ENCODE measurements at regions not wholly inside any gene's neighbourhood (a gene's known extent, or its start where the extent isn't known, plus 50 kb on each side); places are given as distances from the start of the nearest gene placed in this dataset.

DNA sequence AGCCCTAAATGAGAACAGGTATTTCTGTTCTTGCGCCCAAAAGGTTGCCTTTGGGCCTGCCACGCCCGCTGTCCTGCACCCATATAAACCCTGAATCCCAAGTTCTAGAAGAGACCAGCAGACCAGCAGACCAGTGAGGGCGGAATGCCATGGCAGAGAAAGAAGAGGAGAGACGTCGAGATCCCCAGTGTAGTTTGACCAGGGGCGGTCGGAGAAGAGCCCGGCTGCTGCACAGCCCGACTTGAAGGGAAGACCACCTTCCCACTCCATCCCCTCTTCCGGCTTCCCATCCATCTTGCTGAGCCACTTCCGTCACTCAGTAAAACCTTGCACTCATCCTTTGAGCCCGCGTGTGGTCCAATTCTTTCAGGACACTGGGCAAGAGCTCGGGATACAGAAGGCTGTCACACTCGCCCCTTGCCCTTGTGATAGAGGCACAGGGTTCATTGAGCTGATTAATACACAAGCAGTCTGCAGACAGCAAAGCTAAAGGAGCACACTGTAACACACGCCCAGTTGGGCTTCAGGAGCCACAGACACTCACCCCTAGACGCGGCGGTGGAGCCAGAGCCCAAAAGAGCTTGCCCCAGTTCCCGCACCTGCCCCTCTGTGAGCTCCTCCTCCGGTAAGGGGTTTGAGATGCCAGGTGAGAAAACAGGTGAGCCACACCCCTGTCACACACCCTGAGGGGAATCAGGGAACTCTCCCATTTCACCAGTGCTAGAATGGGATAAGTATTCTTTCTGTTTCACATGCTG lies 230.8 kb downstream of the PCDH10 start:
- DNase-seq (ENCODE audit: extremely low spot score): no peak
- no peak for TF ChIP-seq ZNF384 (IDR thresholded peaks at IDR 0.05)
- no peak for TF ChIP-seq FOXA1 (IDR thresholded peaks at IDR 0.05)
- TF ChIP-seq LEF1 (IDR thresholded peaks at IDR 0.05; ENCODE audit: borderline replicate concordance): no peak
- no peak for TF ChIP-seq NFRKB (IDR thresholded peaks at IDR 0.05)
- TF ChIP-seq TARDBP (IDR thresholded peaks at IDR 0.05): no peak
- no peak for TF ChIP-seq SP1 (IDR thresholded peaks at IDR 0.05)
- TF ChIP-seq SUZ12 (IDR thresholded peaks at IDR 0.05): no peak
- no peak for TF ChIP-seq CTBP1 (IDR thresholded peaks at IDR 0.05; ENCODE audit: borderline replicate concordance)
- no peak for TF ChIP-seq L3MBTL2 (conservative IDR thresholded peaks at IDR 0.05)
- no peak for TF ChIP-seq FOXM1 (IDR thresholded peaks at IDR 0.05; ENCODE audit: borderline replicate concordance)
- TF ChIP-seq ELF4 (IDR thresholded peaks at IDR 0.05): no peak
- no peak for TF ChIP-seq FOXK2 (IDR thresholded peaks at IDR 0.05)
- TF ChIP-seq ARNT (IDR thresholded peaks at IDR 0.05): no peak
- no peak for TF ChIP-seq HDGF (IDR thresholded peaks at IDR 0.05; ENCODE audit: borderline replicate concordance)
- no peak for TF ChIP-seq PKNOX1 (IDR thresholded peaks at IDR 0.05)
- no peak for TF ChIP-seq BHLHE40 (IDR thresholded peaks at IDR 0.05; ENCODE audit: borderline replicate concordance)
- CTCF ChIA-PET: no interaction called here
- POLR2A ChIA-PET: no interaction called here

GRCh38 chr4:133377286-133377685 lies 228.2 kb downstream of the PCDH10 start:
- CTCF ChIA-PET: no interaction called here
- POLR2A ChIA-PET: no interaction called here
- no peak for DNase-seq (ENCODE audit: extremely low spot score)
- TF ChIP-seq HDGF (IDR thresholded peaks at IDR 0.05; ENCODE audit: borderline replicate concordance) (no peak), ZNF384 (IDR thresholded peaks at IDR 0.05) (no peak), L3MBTL2 (conservative IDR thresholded peaks at IDR 0.05) (no peak), ARNT (IDR thresholded peaks at IDR 0.05) (no peak), ELF4 (IDR thresholded peaks at IDR 0.05) (no peak), SUZ12 (IDR thresholded peaks at IDR 0.05) (no peak), SP1 (IDR thresholded peaks at IDR 0.05) (no peak), TARDBP (IDR thresholded peaks at IDR 0.05) (no peak), NFRKB (IDR thresholded peaks at IDR 0.05) (no peak), FOXM1 (IDR thresholded peaks at IDR 0.05; ENCODE audit: borderline replicate concordance) (no peak), FOXK2 (IDR thresholded peaks at IDR 0.05) (no peak), LEF1 (IDR thresholded peaks at IDR 0.05; ENCODE audit: borderline replicate concordance) (no peak), CTBP1 (IDR thresholded peaks at IDR 0.05; ENCODE audit: borderline replicate concordance) (no peak), PKNOX1 (IDR thresholded peaks at IDR 0.05) (no peak), BHLHE40 (IDR thresholded peaks at IDR 0.05; ENCODE audit: borderline replicate concordance) (no peak)

- no peak for DNase-seq (ENCODE audit: extremely low spot score)
- TF ChIP-seq TARDBP (IDR thresholded peaks at IDR 0.05) (no peak), FOXA1 (IDR thresholded peaks at IDR 0.05) (no peak), PKNOX1 (IDR thresholded peaks at IDR 0.05) (no peak), FOXM1 (IDR thresholded peaks at IDR 0.05; ENCODE audit: borderline replicate concordance) (no peak), BHLHE40 (IDR thresholded peaks at IDR 0.05; ENCODE audit: borderline replicate concordance) (no peak), LEF1 (IDR thresholded peaks at IDR 0.05; ENCODE audit: borderline replicate concordance) (no peak)
- ChIA-PET POLR2A (no interaction called here), CTCF (no interaction called here)
Measured at GRCh38 chr4:133372699-133373098, 223.6 kb downstream of the PCDH10 start.

- CTCF ChIA-PET: no interaction called here
- DNase-seq (ENCODE audit: extremely low spot score): no peak
- POLR2A ChIA-PET: no interaction called here
- TF ChIP-seq CTBP1 (IDR thresholded peaks at IDR 0.05; ENCODE audit: borderline replicate concordance) (no peak), FOXA1 (IDR thresholded peaks at IDR 0.05) (no peak), ARNT (IDR thresholded peaks at IDR 0.05) (no peak), FOXM1 (IDR thresholded peaks at IDR 0.05; ENCODE audit: borderline replicate concordance) (no peak), FOXK2 (IDR thresholded peaks at IDR 0.05) (no peak), BHLHE40 (IDR thresholded peaks at IDR 0.05; ENCODE audit: borderline replicate concordance) (no peak), L3MBTL2 (conservative IDR thresholded peaks at IDR 0.05) (no peak), TARDBP (IDR thresholded peaks at IDR 0.05) (no peak), LEF1 (IDR thresholded peaks at IDR 0.05; ENCODE audit: borderline replicate concordance) (no peak), NFRKB (IDR thresholded peaks at IDR 0.05) (no peak), ZNF384 (IDR thresholded peaks at IDR 0.05) (no peak), SP1 (IDR thresholded peaks at IDR 0.05) (no peak), HDGF (IDR thresholded peaks at IDR 0.05; ENCODE audit: borderline replicate concordance) (no peak), PKNOX1 (IDR thresholded peaks at IDR 0.05) (no peak), SUZ12 (IDR thresholded peaks at IDR 0.05) (no peak), ELF4 (IDR thresholded peaks at IDR 0.05) (no peak)
Measured at GRCh38 chr4:133355633-133356032, 206.5 kb downstream of the PCDH10 start.

- CTCF ChIA-PET: no interaction called here
- no peak for TF ChIP-seq SP1 (IDR thresholded peaks at IDR 0.05)
- no peak for TF ChIP-seq ARNT (IDR thresholded peaks at IDR 0.05)
- TF ChIP-seq NFRKB (IDR thresholded peaks at IDR 0.05): no peak
- TF ChIP-seq ZNF384 (IDR thresholded peaks at IDR 0.05): no peak
- no peak for TF ChIP-seq PKNOX1 (IDR thresholded peaks at IDR 0.05)
- TF ChIP-seq HDGF (IDR thresholded peaks at IDR 0.05; ENCODE audit: borderline replicate concordance): no peak
- TF ChIP-seq CTBP1 (IDR thresholded peaks at IDR 0.05; ENCODE audit: borderline replicate concordance): no peak
- no peak for TF ChIP-seq L3MBTL2 (conservative IDR thresholded peaks at IDR 0.05)
- TF ChIP-seq FOXK2 (IDR thresholded peaks at IDR 0.05): no peak
- TF ChIP-seq ELF4 (IDR thresholded peaks at IDR 0.05): no peak
- no peak for TF ChIP-seq BHLHE40 (IDR thresholded peaks at IDR 0.05; ENCODE audit: borderline replicate concordance)
- no peak for TF ChIP-seq FOXM1 (IDR thresholded peaks at IDR 0.05; ENCODE audit: borderline replicate concordance)
- TF ChIP-seq TARDBP (IDR thresholded peaks at IDR 0.05): no peak
- TF ChIP-seq SUZ12 (IDR thresholded peaks at IDR 0.05): no peak
- no peak for TF ChIP-seq LEF1 (IDR thresholded peaks at IDR 0.05; ENCODE audit: borderline replicate concordance)
- POLR2A ChIA-PET: no interaction called here
- no peak for DNase-seq (ENCODE audit: extremely low spot score)
Measured at GRCh38 chr4:133347409-133347808, 198.3 kb downstream of the PCDH10 start.

Data from HEK293T (cell line).